ENCODE measurements at regions not wholly inside any gene's neighbourhood (a gene's known extent, or its start where the extent isn't known, plus 50 kb on each side); places are given as distances from the start of the nearest gene placed in this dataset.
"Not testable (repeated sequence)": the region's sequence is repeated elsewhere in the genome, so short reads cannot be mapped to it uniquely, and the experiment has no call there.

GRCh38 chr15:61410662-61411061 lies 181.6 kb upstream of the RORA start:
- no peak for DNase-seq (ENCODE audit: low read depth in 2 of 2)

GRCh38 chr15:61404567-61404966 lies 175.5 kb upstream of the RORA start:
- no peak for DNase-seq (ENCODE audit: low read depth in 2 of 2)

GRCh38 chr15:61403884-61404283 lies 174.8 kb upstream of the RORA start:
- no peak for DNase-seq (ENCODE audit: low read depth in 2 of 2)

GRCh38 chr15:61401903-61402698 lies 173.0 kb upstream of the RORA start:
- DNase-seq (ENCODE audit: low read depth in 2 of 2): no peak

GRCh38 chr15:61398310-61398709 lies 169.2 kb upstream of the RORA start:
- no peak for DNase-seq (ENCODE audit: low read depth in 2 of 2)

- no peak for DNase-seq (ENCODE audit: low read depth in 2 of 2)
These were observed 167.3 kb upstream of the RORA start for GRCh38 chr15:61396235-61396919.

- DNase-seq (ENCODE audit: low read depth in 2 of 2): no peak
These were observed 164.8 kb upstream of the RORA start for GRCh38 chr15:61393949-61394348.

- DNase-seq (ENCODE audit: low read depth in 2 of 2): no peak
These were observed 164.4 kb upstream of the RORA start for GRCh38 chr15:61393524-61393923.

GRCh38 chr15:61390138-61390537 lies 161.0 kb upstream of the RORA start:
- no peak for DNase-seq (ENCODE audit: low read depth in 2 of 2)

- no peak for DNase-seq (ENCODE audit: low read depth in 2 of 2)
These were observed 160.4 kb upstream of the RORA start for GRCh38 chr15:61389334-61390028.

- DNase-seq (ENCODE audit: low read depth in 2 of 2): no peak
These were observed 158.6 kb upstream of the RORA start for GRCh38 chr15:61387675-61388074.

GRCh38 chr15:61383421-61383820 lies 154.3 kb upstream of the RORA start:
- no peak for DNase-seq (ENCODE audit: low read depth in 2 of 2)

- DNase-seq (ENCODE audit: low read depth in 2 of 2): no peak
These were observed 153.8 kb upstream of the RORA start for GRCh38 chr15:61382927-61383326.

- no peak for DNase-seq (ENCODE audit: low read depth in 2 of 2)
These were observed 152.4 kb upstream of the RORA start for GRCh38 chr15:61381501-61381900.

GRCh38 chr15:61380270-61380669 lies 151.2 kb upstream of the RORA start:
- DNase-seq (ENCODE audit: low read depth in 2 of 2): no peak

GRCh38 chr15:61379005-61379404 lies 149.9 kb upstream of the RORA start:
- no peak for DNase-seq (ENCODE audit: low read depth in 2 of 2)

- DNase-seq (ENCODE audit: low read depth in 2 of 2): no peak
These were observed 147.9 kb upstream of the RORA start for GRCh38 chr15:61376961-61377360.

GRCh38 chr15:61376516-61376915 lies 147.4 kb upstream of the RORA start:
- DNase-seq (ENCODE audit: low read depth in 2 of 2): no peak

- DNase-seq (ENCODE audit: low read depth in 2 of 2): no peak
These were observed 145.7 kb upstream of the RORA start for GRCh38 chr15:61374848-61375247.

GRCh38 chr15:61367953-61368352 lies 138.9 kb upstream of the RORA start:
- no peak for DNase-seq (ENCODE audit: low read depth in 2 of 2)

- no peak for DNase-seq (ENCODE audit: low read depth in 2 of 2)
These were observed 135.8 kb upstream of the RORA start for GRCh38 chr15:61364871-61365270.

GRCh38 chr15:61362912-61363311 lies 133.8 kb upstream of the RORA start:
- not testable (repeated sequence) for DNase-seq (ENCODE audit: low read depth in 2 of 2)

GRCh38 chr15:61344293-61344692 lies 115.2 kb upstream of the RORA start:
- no peak for DNase-seq (ENCODE audit: low read depth in 2 of 2)

All from lung microvascular endothelial cell (primary cell).